CD8-positive, alpha-beta memory T cell (primary cell): ENCODE measurements at regions not wholly inside any gene's neighbourhood (a gene's known extent, or its start where the extent isn't known, plus 50 kb on each side); places are given as distances from the start of the nearest gene placed in this dataset.

Source experiments
- CTCF ChIA-PET: fragments of 350-600 bp; sonication (Branson Sonifier 250); formaldehyde crosslinking; loops from one replicate; lab custom pipeline; 2021; ENCODE audit warnings: antibody characterized with exemption; lab: Charles Lee
- POLR2A ChIA-PET: fragments of 350-600 bp; sonication (Branson Sonifier 250); formaldehyde crosslinking; loops from one replicate; lab custom pipeline; 2021; ENCODE audit warnings: antibody characterized with exemption; lab: Charles Lee
- DNase-seq, 5 donors: peaks; one replicate each; pipeline versions ENCODE4 v3.0.0 to v3.0.0-alpha.2; 2020 to 2022; ENCODE audit warnings: mixed read lengths in 1 of 5
- H3K27ac ChIP-seq: one replicate; pipeline ENCODE4 v1.7.0; 2013; ENCODE audit warnings: low read depth, mild to moderate bottlenecking, low read length, moderate library complexity
- H3K27me3 ChIP-seq: 2 replicates; pipeline ENCODE4 v1.7.0; 2013; ENCODE audit warnings: low read length, mild to moderate bottlenecking; ENCODE audit not compliant: insufficient read depth, poor library complexity, severe bottlenecking
- H3K36me3 ChIP-seq: 2 replicates; pipeline ENCODE4 v1.7.0; 2013; ENCODE audit warnings: mild to moderate bottlenecking, low read length, moderate library complexity; ENCODE audit not compliant: insufficient read depth
- H3K4me1 ChIP-seq: 2 replicates; pipeline ENCODE4 v1.7.0; 2013; ENCODE audit warnings: mild to moderate bottlenecking, low read length, moderate library complexity; ENCODE audit not compliant: insufficient read depth
- H3K4me3 ChIP-seq: 2 replicates; pipeline ENCODE4 v1.7.0; 2013; ENCODE audit warnings: mild to moderate bottlenecking, low read length
- H3K9me3 ChIP-seq: 2 replicates; pipeline ENCODE4 v1.7.0; 2013; ENCODE audit warnings: mild to moderate bottlenecking, low read length
- H3K27ac Mint-ChIP-seq, 8 donors: one replicate each; pipeline ENCODE4 v1.8.0; 2020 to 2021; ENCODE audit warnings: mixed read lengths in 8 of 8, mild to moderate bottlenecking in 6 of 8, inconsistent platforms in 3 of 8, moderate library complexity in 3 of 8
- H3K27me3 Mint-ChIP-seq, 2 donors: one replicate each; pipeline ENCODE4 v1.8.0; 2020 to 2021; ENCODE audit warnings: mixed read lengths in 2 of 2, mild to moderate bottlenecking in 1 of 2, moderate library complexity in 1 of 2
- H3K36me3 Mint-ChIP-seq, 3 donors: one replicate each; pipeline ENCODE4 v1.8.0; 2020 to 2021; ENCODE audit warnings: mixed read lengths in 3 of 3, inconsistent platforms in 1 of 3, mild to moderate bottlenecking in 1 of 3
- H3K4me1 Mint-ChIP-seq, 3 donors: one replicate each; pipeline ENCODE4 v1.8.0; 2020 to 2021; ENCODE audit warnings: mixed read lengths in 3 of 3, inconsistent platforms in 1 of 3, mild to moderate bottlenecking in 1 of 3
- H3K4me3 Mint-ChIP-seq, 7 donors: one replicate each; pipeline ENCODE4 v1.8.0; 2020 to 2021; ENCODE audit warnings: mixed read lengths in 7 of 7, mild to moderate bottlenecking in 6 of 7, moderate library complexity in 4 of 7, inconsistent platforms in 2 of 7
- H3K9me3 Mint-ChIP-seq, 5 donors: one replicate each; pipeline ENCODE4 v1.8.0; 2020 to 2022; ENCODE audit warnings: mixed read lengths in 5 of 5, mild to moderate bottlenecking in 3 of 5, moderate library complexity in 2 of 5, inconsistent platforms in 1 of 5

- Histone ChIP-seq H3K4me1 (no peaks in the 10 kb centered on the region), H3K36me3 (no peaks in the 10 kb centered on the region), H3K9me3 (no peaks in the 10 kb centered on the region), H3K27ac (no peak overlapping the region), H3K27me3 (no peaks in the 10 kb centered on the region), H3K4me3 (no peak overlapping the region)
- CTCF ChIA-PET: no interaction called here
- H3K4me1 Mint-ChIP-seq: no peaks in the 10 kb centered on the region
- H3K4me3 Mint-ChIP-seq: no peak overlapping the region
- DNase-seq: no peak
- H3K36me3 Mint-ChIP-seq: no peaks in the 10 kb centered on the region
- peaks cover 0 to 12% (median 6%) of the 10 kb centered on the region in 5 donors for H3K9me3 Mint-ChIP-seq
- POLR2A ChIA-PET: no interaction called here
- H3K27me3 Mint-ChIP-seq: no peaks in the 10 kb centered on the region
- no peak overlapping the region for H3K27ac Mint-ChIP-seq
Measured at GRCh38 chr3:174409086-174409743, 449.9 kb upstream of the NAALADL2 start.

- Mint-ChIP-seq H3K4me3 (no peak overlapping the region), H3K27ac (no peak overlapping the region), H3K27me3 (no peaks in the 10 kb centered on the region), H3K4me1 (no peaks in the 10 kb centered on the region), H3K9me3 (peaks cover 0 to 8% (median 1%) of the 10 kb centered on the region in 5 donors), H3K36me3 (no peaks in the 10 kb centered on the region)
- CTCF ChIA-PET: no interaction called here
- POLR2A ChIA-PET: no interaction called here
- no peaks in the 10 kb centered on the region for H3K9me3 ChIP-seq
- H3K4me1 ChIP-seq: no peaks in the 10 kb centered on the region
- H3K27me3 ChIP-seq: no peaks in the 10 kb centered on the region
- DNase-seq: no peak
- H3K36me3 ChIP-seq: no peaks in the 10 kb centered on the region
- no peak overlapping the region for H3K4me3 ChIP-seq
- no peak overlapping the region for H3K27ac ChIP-seq
Measured at GRCh38 chr3:174413062-174413912, 445.8 kb upstream of the NAALADL2 start.

GRCh38 chr3:174414902-174415301 lies 444.2 kb upstream of the NAALADL2 start:
- Histone ChIP-seq H3K27ac (no peak overlapping the region), H3K27me3 (no peaks in the 10 kb centered on the region), H3K9me3 (no peaks in the 10 kb centered on the region), H3K4me3 (no peak overlapping the region), H3K4me1 (no peaks in the 10 kb centered on the region), H3K36me3 (no peaks in the 10 kb centered on the region)
- ChIA-PET CTCF (no interaction called here), POLR2A (no interaction called here)
- DNase-seq: no peak
- H3K4me1 Mint-ChIP-seq: no peaks in the 10 kb centered on the region
- no peaks in the 10 kb centered on the region for H3K36me3 Mint-ChIP-seq
- H3K4me3 Mint-ChIP-seq: no peak overlapping the region
- H3K27me3 Mint-ChIP-seq: no peaks in the 10 kb centered on the region
- peaks cover 0 to 4% (median 0%) of the 10 kb centered on the region in 5 donors for H3K9me3 Mint-ChIP-seq
- no peak overlapping the region for H3K27ac Mint-ChIP-seq

GRCh38 chr3:174417573-174417972 lies 441.6 kb upstream of the NAALADL2 start:
- Histone ChIP-seq H3K9me3 (no peaks in the 10 kb centered on the region), H3K27ac (no peak overlapping the region), H3K27me3 (no peaks in the 10 kb centered on the region), H3K36me3 (no peaks in the 10 kb centered on the region), H3K4me3 (no peak overlapping the region), H3K4me1 (no peaks in the 10 kb centered on the region)
- DNase-seq: no peak
- ChIA-PET CTCF (no interaction called here), POLR2A (no interaction called here)
- no peaks in the 10 kb centered on the region for H3K36me3 Mint-ChIP-seq
- no peak overlapping the region for H3K27ac Mint-ChIP-seq
- H3K4me1 Mint-ChIP-seq: no peaks in the 10 kb centered on the region
- no peaks in the 10 kb centered on the region for H3K27me3 Mint-ChIP-seq
- peaks cover 0 to 4% (median 0%) of the 10 kb centered on the region in 5 donors for H3K9me3 Mint-ChIP-seq
- H3K4me3 Mint-ChIP-seq: no peak overlapping the region

- H3K4me3 Mint-ChIP-seq: no peak overlapping the region
- CTCF ChIA-PET: no interaction called here
Measured at GRCh38 chr3:174419216-174419615, 439.9 kb upstream of the NAALADL2 start.

GRCh38 chr3:174423936-174424335 lies 435.2 kb upstream of the NAALADL2 start:
- no peak overlapping the region for H3K4me3 Mint-ChIP-seq

More at GRCh38 chr3:174419216-174419615, 439.9 kb upstream of the NAALADL2 start:
- POLR2A ChIA-PET: no interaction called here
- Mint-ChIP-seq H3K27me3 (peaks cover 0 to 1% of the 10 kb centered on the region in 2 donors), H3K27ac (no peak overlapping the region), H3K4me1 (no peaks in the 10 kb centered on the region), H3K9me3 (peaks cover 0 to 2% (median 0%) of the 10 kb centered on the region in 5 donors), H3K36me3 (no peaks in the 10 kb centered on the region)
- H3K36me3 ChIP-seq: no peaks in the 10 kb centered on the region
- H3K4me3 ChIP-seq: no peak overlapping the region
- no peaks in the 10 kb centered on the region for H3K27me3 ChIP-seq
- H3K27ac ChIP-seq: no peak overlapping the region
- no peaks in the 10 kb centered on the region for H3K9me3 ChIP-seq
- no peak for DNase-seq
- no peaks in the 10 kb centered on the region for H3K4me1 ChIP-seq

GRCh38 chr3:174424656-174425055 lies 434.5 kb upstream of the NAALADL2 start:
- no peaks in the 10 kb centered on the region for H3K9me3 ChIP-seq
- no peak overlapping the region for H3K4me3 Mint-ChIP-seq
- peaks cover 0 to 3% (median 0%) of the 10 kb centered on the region in 5 donors for H3K9me3 Mint-ChIP-seq
- H3K4me1 Mint-ChIP-seq: no peaks in the 10 kb centered on the region
- H3K36me3 ChIP-seq: no peaks in the 10 kb centered on the region
- no peak overlapping the region for H3K4me3 ChIP-seq
- ChIA-PET POLR2A (no interaction called here), CTCF (no interaction called here)
- no peak for DNase-seq
- H3K27me3 ChIP-seq: no peaks in the 10 kb centered on the region
- H3K27ac Mint-ChIP-seq: no peak overlapping the region
- no peak overlapping the region for H3K27ac ChIP-seq
- H3K36me3 Mint-ChIP-seq: no peaks in the 10 kb centered on the region
- H3K27me3 Mint-ChIP-seq: peaks cover 0 to 1% of the 10 kb centered on the region in 2 donors
- H3K4me1 ChIP-seq: no peaks in the 10 kb centered on the region

More at GRCh38 chr3:174423936-174424335, 435.2 kb upstream of the NAALADL2 start:
- DNase-seq: no peak
- H3K27ac Mint-ChIP-seq: no peak overlapping the region
- Histone ChIP-seq H3K27ac (no peak overlapping the region), H3K4me1 (no peaks in the 10 kb centered on the region), H3K9me3 (no peaks in the 10 kb centered on the region), H3K27me3 (no peaks in the 10 kb centered on the region), H3K4me3 (no peak overlapping the region), H3K36me3 (no peaks in the 10 kb centered on the region)
- H3K27me3 Mint-ChIP-seq: peaks cover 0 to 1% of the 10 kb centered on the region in 2 donors
- H3K36me3 Mint-ChIP-seq: no peaks in the 10 kb centered on the region
- CTCF ChIA-PET: no interaction called here
- POLR2A ChIA-PET: no interaction called here
- no peaks in the 10 kb centered on the region for H3K4me1 Mint-ChIP-seq
- peaks cover 0 to 3% (median 0%) of the 10 kb centered on the region in 5 donors for H3K9me3 Mint-ChIP-seq

- H3K4me3 Mint-ChIP-seq: no peak overlapping the region
- CTCF ChIA-PET: no interaction called here
- Histone ChIP-seq H3K4me3 (no peak overlapping the region), H3K27me3 (no peaks in the 10 kb centered on the region), H3K36me3 (no peaks in the 10 kb centered on the region), H3K27ac (no peak overlapping the region), H3K4me1 (no peaks in the 10 kb centered on the region), H3K9me3 (no peaks in the 10 kb centered on the region)
- H3K4me1 Mint-ChIP-seq: no peaks in the 10 kb centered on the region
- H3K27ac Mint-ChIP-seq: no peak overlapping the region
- POLR2A ChIA-PET: no interaction called here
- no peaks in the 10 kb centered on the region for H3K36me3 Mint-ChIP-seq
- peaks cover 0 to 3% (median 0%) of the 10 kb centered on the region in 5 donors for H3K9me3 Mint-ChIP-seq
- H3K27me3 Mint-ChIP-seq: peaks cover 0 to 1% of the 10 kb centered on the region in 2 donors
- DNase-seq: no peak
Measured at GRCh38 chr3:174425422-174425821, 433.7 kb upstream of the NAALADL2 start.
